ENCODE measurements at regions not wholly inside any gene's neighbourhood (a gene's known extent, or its start where the extent isn't known, plus 50 kb on each side); places are given as distances from the start of the nearest gene placed in this dataset.

GRCh38 chr12:111011999-111012600 is 91.7 kb upstream of the MYL2 start:
- DNase-seq (ENCODE audit: low read depth) = no peak

- no peak for DNase-seq (ENCODE audit: low read depth)
These were observed 90.7 kb upstream of the MYL2 start for GRCh38 chr12:111010916-111011657.

GRCh38 chr12:111010061-111010460 is 89.7 kb upstream of the MYL2 start:
- no peak for DNase-seq (ENCODE audit: low read depth)

- DNase-seq (ENCODE audit: low read depth) = no peak
These were observed 86.2 kb upstream of the MYL2 start for GRCh38 chr12:111006621-111007020.

GRCh38 chr12:110998971-110999370 is 78.6 kb upstream of the MYL2 start:
- DNase-seq (ENCODE audit: low read depth) = no peak

GRCh38 chr12:110998165-110998564 is 77.8 kb upstream of the MYL2 start:
- no peak for DNase-seq (ENCODE audit: low read depth)

- DNase-seq (ENCODE audit: low read depth) = no peak
These were observed 76.0 kb upstream of the MYL2 start for GRCh38 chr12:110996415-110996814.

GRCh38 chr12:110995615-110996014 is 75.2 kb upstream of the MYL2 start:
- no peak for DNase-seq (ENCODE audit: low read depth)

GRCh38 chr12:110995016-110995415 is 74.6 kb upstream of the MYL2 start:
- DNase-seq (ENCODE audit: low read depth) = no peak

GRCh38 chr12:110993434-110993833 is 73.1 kb upstream of the MYL2 start:
- no peak for DNase-seq (ENCODE audit: low read depth)

GRCh38 chr12:110992909-110993308 is 72.5 kb upstream of the MYL2 start:
- peak; percentile 4 for DNase-seq (ENCODE audit: low read depth)

GRCh38 chr12:110983811-110984210 is 63.4 kb upstream of the MYL2 start:
- DNase-seq (ENCODE audit: low read depth) = no peak

- DNase-seq (ENCODE audit: low read depth) = no peak
These were observed 52.5 kb upstream of the MYL2 start for GRCh38 chr12:110972866-110973265.

GRCh38 chr12:110971936-110972335 is 51.6 kb upstream of the MYL2 start:
- DNase-seq (ENCODE audit: low read depth) = no peak

- no peak for DNase-seq (ENCODE audit: low read depth)
These were observed 51.0 kb upstream of the MYL2 start for GRCh38 chr12:110971189-110971920.

All from CMK (cell line).